ENCODE measurements at regions not wholly inside any gene's neighbourhood (a gene's known extent, or its start where the extent isn't known, plus 50 kb on each side); places are given as distances from the start of the nearest gene placed in this dataset.

DNA sequence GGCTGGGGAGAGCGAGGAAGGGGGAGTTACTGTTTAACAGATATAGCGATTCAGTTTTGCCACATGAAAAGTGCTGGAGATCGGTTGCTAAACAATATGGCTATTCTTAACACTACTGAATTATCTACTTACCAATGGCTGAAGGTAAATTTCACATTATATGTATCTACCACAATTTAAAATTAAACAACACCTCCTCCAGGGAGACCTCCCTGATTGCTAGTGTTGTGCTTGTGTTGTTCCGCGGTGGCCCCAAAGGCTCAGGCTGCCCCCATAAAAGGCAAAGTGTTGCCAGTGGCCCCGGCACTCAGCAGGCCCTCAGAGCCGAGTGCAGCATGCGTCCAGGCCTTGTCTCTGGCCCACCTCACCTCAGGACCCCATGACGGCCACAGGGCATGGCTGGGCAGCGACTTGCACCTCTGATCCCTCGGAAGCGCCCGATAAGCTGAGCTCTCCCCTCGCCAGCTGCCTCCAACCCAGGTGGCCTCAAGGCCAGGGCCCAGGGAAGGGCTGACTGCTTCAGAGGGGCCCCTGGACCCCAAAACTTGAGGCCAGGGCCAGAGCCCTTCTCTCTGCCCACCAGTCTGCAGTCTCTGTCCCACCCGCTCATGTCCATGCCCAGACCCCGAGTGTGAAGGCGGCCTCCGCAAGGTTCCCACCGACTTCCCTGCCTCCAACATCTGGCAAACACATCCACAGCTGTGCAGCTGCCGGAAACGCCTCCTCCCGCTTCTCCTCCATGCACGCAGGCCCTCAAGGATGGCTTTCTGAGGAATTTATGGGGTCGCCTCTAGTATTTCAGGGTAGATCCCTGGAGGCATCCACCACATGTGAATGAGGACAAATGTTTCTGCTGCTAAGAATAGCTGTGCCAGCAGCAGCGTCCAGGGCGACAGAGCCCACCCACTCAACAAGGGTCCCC is 60.0 kb downstream of the NCOR2 start:
- TF ChIP-seq, protein P1, sequence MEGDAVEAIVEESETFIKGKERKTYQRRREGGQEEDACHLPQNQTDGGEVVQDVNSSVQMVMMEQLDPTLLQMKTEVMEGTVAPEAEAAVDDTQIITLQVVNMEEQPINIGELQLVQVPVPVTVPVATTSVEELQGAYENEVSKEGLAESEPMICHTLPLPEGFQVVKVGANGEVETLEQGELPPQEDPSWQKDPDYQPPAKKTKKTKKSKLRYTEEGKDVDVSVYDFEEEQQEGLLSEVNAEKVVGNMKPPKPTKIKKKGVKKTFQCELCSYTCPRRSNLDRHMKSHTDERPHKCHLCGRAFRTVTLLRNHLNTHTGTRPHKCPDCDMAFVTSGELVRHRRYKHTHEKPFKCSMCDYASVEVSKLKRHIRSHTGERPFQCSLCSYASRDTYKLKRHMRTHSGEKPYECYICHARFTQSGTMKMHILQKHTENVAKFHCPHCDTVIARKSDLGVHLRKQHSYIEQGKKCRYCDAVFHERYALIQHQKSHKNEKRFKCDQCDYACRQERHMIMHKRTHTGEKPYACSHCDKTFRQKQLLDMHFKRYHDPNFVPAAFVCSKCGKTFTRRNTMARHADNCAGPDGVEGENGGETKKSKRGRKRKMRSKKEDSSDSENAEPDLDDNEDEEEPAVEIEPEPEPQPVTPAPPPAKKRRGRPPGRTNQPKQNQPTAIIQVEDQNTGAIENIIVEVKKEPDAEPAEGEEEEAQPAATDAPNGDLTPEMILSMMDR (IDR thresholded peaks at IDR 0.05), result no peak
- no peak for TF ChIP-seq NR3C1 (CRISPR knock-in tag; conservative IDR thresholded peaks at IDR 0.05; ENCODE audit: low read depth)

Measured in WTC11 (cell line).